Cardiac muscle cell (in vitro differentiated cells and primary cell): ENCODE measurements at regions not wholly inside any gene's neighbourhood (a gene's known extent, or its start where the extent isn't known, plus 50 kb on each side); places are given as distances from the start of the nearest gene placed in this dataset.

ENCODE experiments used
- DNase-seq, 2 donors: peaks; one replicate each; pipeline versions ENCODE4 v3.0.0 to v3.0.0-alpha.2; 2010 to 2017; ENCODE audit warnings: low read depth in 1 of 2, low spot score in 1 of 2
- H3K27ac ChIP-seq: fragments of 200-600 bp; sonication (generic); 2 replicates; pipeline ENCODE4 v1.5.1; 2016
- H3K27me3 ChIP-seq: fragments of 200-600 bp; sonication (generic); 2 replicates; pipeline ENCODE4 v1.6.0; 2016; ENCODE audit warnings: control low read depth
- H3K36me3 ChIP-seq: fragments of 200-600 bp; sonication (generic); 2 replicates; pipeline ENCODE4 v1.5.1; 2016; ENCODE audit warnings: control low read depth
- H3K4me1 ChIP-seq: fragments of 200-600 bp; sonication (generic); 2 replicates; pipeline ENCODE4 v1.8.1; 2017; ENCODE audit warnings: low read depth, mild to moderate bottlenecking, mixed run types
- H3K4me3 ChIP-seq: fragments of 200-600 bp; sonication (generic); 2 replicates; pipeline ENCODE4 v1.5.1; 2016; ENCODE audit warnings: mild to moderate bottlenecking
- H3K9me3 ChIP-seq: fragments of 200-600 bp; sonication (generic); 2 replicates; pipeline ENCODE4 v1.5.1; 2017; ENCODE audit warnings: low read depth, mild to moderate bottlenecking, control low read depth
- CTCF ChIP-seq: IDR thresholded peaks from 2 replicates; pipeline ENCODE4 v1.5.1; 2012; ENCODE audit warnings: low read depth, mild to moderate bottlenecking, low read length

GRCh38 chrX:68897118-68897945, 68.5 kb downstream of the EFNB1 start:
- no peak for TF ChIP-seq CTCF
- Histone ChIP-seq H3K4me3 (no peak overlapping the region), H3K9me3 (no peaks in the 10 kb centered on the region), H3K4me1 (peaks cover 10% of the 10 kb centered on the region), H3K27me3 (no peaks in the 10 kb centered on the region), H3K27ac (no peak overlapping the region), H3K36me3 (no peaks in the 10 kb centered on the region)
- DNase-seq, result no peak

GRCh38 chrX:68896581-68896980, 67.8 kb downstream of the EFNB1 start:
- TF ChIP-seq CTCF, result no peak
- Histone ChIP-seq H3K4me3 (no peak overlapping the region), H3K27me3 (no peaks in the 10 kb centered on the region), H3K27ac (no peak overlapping the region), H3K9me3 (no peaks in the 10 kb centered on the region), H3K4me1 (peaks cover 10% of the 10 kb centered on the region), H3K36me3 (no peaks in the 10 kb centered on the region)
- DNase-seq, result no peak

- H3K4me1 ChIP-seq, result peaks cover 10% of the 10 kb centered on the region
- no peak for TF ChIP-seq CTCF
- no peak overlapping the region for H3K4me3 ChIP-seq
- no peaks in the 10 kb centered on the region for H3K9me3 ChIP-seq
- no peaks in the 10 kb centered on the region for H3K27me3 ChIP-seq
- H3K27ac ChIP-seq, result peak overlapping the region; percentile 92
- peak in 1 of 2 donors; percentile 43 for DNase-seq
- no peaks in the 10 kb centered on the region for H3K36me3 ChIP-seq
Observed at GRCh38 chrX:68895778-68896177, 67.0 kb downstream of the EFNB1 start.

GRCh38 chrX:68895341-68895755, 66.5 kb downstream of the EFNB1 start:
- TF ChIP-seq CTCF, result no peak
- H3K36me3 ChIP-seq, result no peaks in the 10 kb centered on the region
- no peaks in the 10 kb centered on the region for H3K9me3 ChIP-seq
- no peak overlapping the region for H3K4me3 ChIP-seq
- H3K27ac ChIP-seq, result peak overlapping the region; percentile 92
- H3K4me1 ChIP-seq, result peaks cover 10% of the 10 kb centered on the region
- DNase-seq, result peak; percentile 54 to 66
- H3K27me3 ChIP-seq, result no peaks in the 10 kb centered on the region

- Histone ChIP-seq H3K9me3 (no peaks in the 10 kb centered on the region), H3K4me3 (no peak overlapping the region), H3K27ac (peak overlapping the region; percentile 92), H3K36me3 (no peaks in the 10 kb centered on the region), H3K4me1 (peaks cover 10% of the 10 kb centered on the region), H3K27me3 (no peaks in the 10 kb centered on the region)
- no peak for TF ChIP-seq CTCF
- DNase-seq, result peak; percentile 70 to 77
Observed at GRCh38 chrX:68894513-68895340, 65.9 kb downstream of the EFNB1 start.
